Hypothalamus (tissue), 51 donors: ENCODE measurements at regions not wholly inside any gene's neighbourhood (a gene's known extent, or its start where the extent isn't known, plus 50 kb on each side); places are given as distances from the start of the nearest gene placed in this dataset.
A peak's percentile ranks its signal among the peaks of the same experiment; 100 is the strongest.

Source experiments
- DNase-seq, 51 donors: peaks; one replicate each; lab custom pipeline; 2025; lab: John Stamatoyannopoulos, UW

GRCh38 chr20:50257860-50258259 lies 67.2 kb downstream of the CEBPB start:
- DNase-seq: no peak

- DNase-seq: no peak
These were observed 68.3 kb downstream of the CEBPB start for GRCh38 chr20:50258790-50259483.

- DNase-seq: no peak
These were observed 69.3 kb downstream of the CEBPB start for GRCh38 chr20:50259705-50260478.

- no peak for DNase-seq
These were observed 70.0 kb downstream of the CEBPB start for GRCh38 chr20:50260479-50261221.

GRCh38 chr20:50261471-50262212 lies 71.0 kb downstream of the CEBPB start:
- no peak for DNase-seq

GRCh38 chr20:50263831-50264230 lies 73.2 kb downstream of the CEBPB start:
- no peak for DNase-seq

GRCh38 chr20:50264534-50265145 lies 74.0 kb downstream of the CEBPB start:
- DNase-seq: no peak

GRCh38 chr20:50265245-50265946 lies 74.8 kb downstream of the CEBPB start:
- no peak for DNase-seq

- no peak for DNase-seq
These were observed 75.8 kb downstream of the CEBPB start for GRCh38 chr20:50266293-50267040.

- peak in 2 of 51 donors; percentile 9 to 14 for DNase-seq
These were observed 76.6 kb downstream of the CEBPB start for GRCh38 chr20:50267041-50267865.

GRCh38 chr20:50267866-50268219 lies 77.2 kb downstream of the CEBPB start:
- no peak for DNase-seq

- no peak for DNase-seq
These were observed 78.7 kb downstream of the CEBPB start for GRCh38 chr20:50269091-50270033.

- no peak for DNase-seq
These were observed 79.4 kb downstream of the CEBPB start for GRCh38 chr20:50270034-50270395.

- DNase-seq: peak in 16 of 51 donors; percentile 15 to 42 (median 24)
These were observed 79.9 kb downstream of the CEBPB start for GRCh38 chr20:50270569-50270968.

- DNase-seq: no peak
These were observed 80.5 kb downstream of the CEBPB start for GRCh38 chr20:50271176-50271575.

- no peak for DNase-seq
These were observed 81.0 kb downstream of the CEBPB start for GRCh38 chr20:50271612-50272011.
